MM.1S (cell line): ENCODE measurements at regions not wholly inside any gene's neighbourhood (a gene's known extent, or its start where the extent isn't known, plus 50 kb on each side); places are given as distances from the start of the nearest gene placed in this dataset.

Source experiments
- DNase-seq: peaks from one replicate; pipeline ENCODE4 v3.0.0-alpha.2; 2015
- H2AFZ ChIP-seq: fragments of 300-600 bp; sonication (generic); 2 replicates; pipeline ENCODE4 v1.6.0; 2016; ENCODE audit warnings: antibody characterized with exemption, low read length
- H3F3A ChIP-seq: fragments of 300-600 bp; sonication (generic); 2 replicates; pipeline ENCODE4 v1.6.1; 2016; ENCODE audit warnings: mild to moderate bottlenecking, antibody characterized with exemption, low read length, moderate library complexity, mixed read lengths; ENCODE audit not compliant: insufficient read depth
- H3K27ac ChIP-seq: fragments of 300-600 bp; sonication (generic); 2 replicates; pipeline ENCODE4 v1.5.1; 2016; ENCODE audit warnings: mild to moderate bottlenecking, low read length
- H3K27me3 ChIP-seq: fragments of 300-600 bp; sonication (generic); replicated peaks from 2 replicates; pipeline ENCODE4 v1.6.0; 2016; ENCODE audit warnings: low read length; ENCODE audit not compliant: insufficient read depth
- H3K36me3 ChIP-seq: fragments of 300-600 bp; sonication (generic); replicated peaks from 2 replicates; pipeline ENCODE4 v1.6.1; 2016; ENCODE audit warnings: mild to moderate bottlenecking, low read length, mixed read lengths; ENCODE audit not compliant: insufficient read depth
- H3K4me1 ChIP-seq: fragments of 300-600 bp; sonication (generic); 2 replicates; pipeline ENCODE4 v1.6.1; 2016; ENCODE audit warnings: low read length, mixed read lengths
- H3K4me2 ChIP-seq: fragments of 300-600 bp; sonication (generic); 2 replicates; pipeline ENCODE4 v1.6.0; 2016; ENCODE audit warnings: low read depth, low read length
- H3K4me3 ChIP-seq: fragments of 300-600 bp; sonication (generic); 2 replicates; pipeline ENCODE4 v1.5.1; 2016; ENCODE audit warnings: low read length, mixed read lengths
- H3K79me2 ChIP-seq: fragments of 300-600 bp; sonication (generic); 2 replicates; pipeline ENCODE4 v1.6.1; 2016; ENCODE audit warnings: mixed run types, low read length, mixed read lengths
- H3K9ac ChIP-seq: fragments of 300-600 bp; sonication (generic); 2 replicates; pipeline ENCODE4 v1.6.1; 2016; ENCODE audit warnings: low read length, mixed read lengths
- H3K9me2 ChIP-seq: fragments of 300-600 bp; sonication (generic); replicated peaks from 2 replicates; pipeline ENCODE4 v1.6.1; 2016; ENCODE audit warnings: mild to moderate bottlenecking, low read length, mixed read lengths; ENCODE audit not compliant: insufficient read depth
- H3K9me3 ChIP-seq: fragments of 300-600 bp; sonication (generic); replicated peaks from 2 replicates; pipeline ENCODE4 v1.6.1; 2016; ENCODE audit warnings: mild to moderate bottlenecking, low read length, mixed read lengths; ENCODE audit not compliant: insufficient read depth
- H4K20me1 ChIP-seq: fragments of 300-600 bp; sonication (generic); 2 replicates; pipeline ENCODE4 v1.6.1; 2016; ENCODE audit warnings: mild to moderate bottlenecking, low read length, moderate library complexity, mixed read lengths; ENCODE audit not compliant: insufficient read depth
- EZH2 ChIP-seq: fragments of 300-600 bp; sonication (generic); optimal IDR thresholded peaks from 2 replicates; pipeline ENCODE3; 2017; ENCODE audit warnings: low read depth, mild to moderate bottlenecking, antibody characterized with exemption, low read length, mixed read lengths
- EZH2phosphoT487 ChIP-seq: fragments of 300-600 bp; sonication (generic); IDR thresholded peaks from 2 replicates; pipeline ENCODE4 v1.6.1; 2018; ENCODE audit warnings: antibody characterized with exemption, low read length
- TF ChIP-seq, protein P1 (sequence below): fragments of 300-600 bp; sonication (generic); IDR thresholded peaks from 2 replicates; pipeline ENCODE4 v1.5.1; 2016; ENCODE audit warnings: antibody characterized with exemption, low read length, mixed read lengths

DNA sequence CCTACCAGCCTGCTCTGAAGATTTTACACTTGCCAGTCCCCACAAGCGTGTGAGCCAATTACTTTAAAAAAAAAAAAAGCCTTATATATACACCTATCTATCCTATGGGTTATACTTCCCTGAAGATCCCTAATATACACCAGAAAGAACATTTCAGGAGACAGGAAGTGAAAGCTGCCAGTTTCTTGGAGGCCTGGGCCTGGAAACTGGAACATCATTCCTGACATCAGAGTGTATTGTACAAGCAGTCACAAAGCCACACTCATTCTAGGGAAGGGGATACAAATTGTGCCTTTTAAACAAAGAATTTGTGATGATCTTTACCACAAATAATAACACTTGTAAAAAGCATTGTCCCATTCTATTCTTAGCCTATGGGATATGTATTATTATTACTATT is 98.3 kb upstream of the FBN2 start:
- H3K4me3 ChIP-seq = no peak overlapping the region
- H3K9ac ChIP-seq = no peak overlapping the region
- no peaks in the 10 kb centered on the region for H3K27me3 ChIP-seq
- no peaks in the 10 kb centered on the region for H3K36me3 ChIP-seq
- no peaks in the 10 kb centered on the region for H3K4me1 ChIP-seq
- H3K9me3 ChIP-seq = no peaks in the 10 kb centered on the region
- no peak overlapping the region for H3K27ac ChIP-seq
- no peaks in the 10 kb centered on the region for H4K20me1 ChIP-seq
- H2AFZ ChIP-seq = no peak overlapping the region
- no peak overlapping the region for H3K4me2 ChIP-seq
- H3F3A ChIP-seq = no peaks in the 10 kb centered on the region
- no peaks in the 10 kb centered on the region for H3K79me2 ChIP-seq
- H3K9me2 ChIP-seq = no peaks in the 10 kb centered on the region
- TF ChIP-seq, protein P1, sequence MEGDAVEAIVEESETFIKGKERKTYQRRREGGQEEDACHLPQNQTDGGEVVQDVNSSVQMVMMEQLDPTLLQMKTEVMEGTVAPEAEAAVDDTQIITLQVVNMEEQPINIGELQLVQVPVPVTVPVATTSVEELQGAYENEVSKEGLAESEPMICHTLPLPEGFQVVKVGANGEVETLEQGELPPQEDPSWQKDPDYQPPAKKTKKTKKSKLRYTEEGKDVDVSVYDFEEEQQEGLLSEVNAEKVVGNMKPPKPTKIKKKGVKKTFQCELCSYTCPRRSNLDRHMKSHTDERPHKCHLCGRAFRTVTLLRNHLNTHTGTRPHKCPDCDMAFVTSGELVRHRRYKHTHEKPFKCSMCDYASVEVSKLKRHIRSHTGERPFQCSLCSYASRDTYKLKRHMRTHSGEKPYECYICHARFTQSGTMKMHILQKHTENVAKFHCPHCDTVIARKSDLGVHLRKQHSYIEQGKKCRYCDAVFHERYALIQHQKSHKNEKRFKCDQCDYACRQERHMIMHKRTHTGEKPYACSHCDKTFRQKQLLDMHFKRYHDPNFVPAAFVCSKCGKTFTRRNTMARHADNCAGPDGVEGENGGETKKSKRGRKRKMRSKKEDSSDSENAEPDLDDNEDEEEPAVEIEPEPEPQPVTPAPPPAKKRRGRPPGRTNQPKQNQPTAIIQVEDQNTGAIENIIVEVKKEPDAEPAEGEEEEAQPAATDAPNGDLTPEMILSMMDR = no peak
- no peak for TF ChIP-seq EZH2
- no peak for TF ChIP-seq EZH2phosphoT487
- DNase-seq = no peak

DNA sequence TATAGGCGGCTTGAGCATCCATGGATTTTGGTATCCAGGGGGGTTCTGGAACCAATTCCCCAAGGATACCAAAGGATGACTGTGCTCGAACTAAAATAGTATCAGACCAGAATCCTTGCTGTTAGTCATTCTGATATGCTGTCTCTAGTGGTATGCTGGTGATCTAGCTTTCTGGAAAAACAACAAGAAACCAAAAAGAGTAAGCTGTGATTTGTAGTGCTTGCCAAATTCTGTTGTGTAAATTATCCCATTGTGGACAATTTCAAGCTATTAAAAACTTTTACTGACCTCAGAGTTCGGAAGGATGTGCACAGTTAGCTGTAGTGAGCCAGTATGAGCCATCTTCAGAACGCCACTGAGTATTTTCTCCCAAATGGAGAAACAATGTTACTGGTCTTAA is 99.0 kb upstream of the FBN2 start:
- Histone ChIP-seq H3K27ac (no peak overlapping the region), H3K9me2 (no peaks in the 10 kb centered on the region), H3K4me2 (no peak overlapping the region), H3K79me2 (no peaks in the 10 kb centered on the region), H3K36me3 (no peaks in the 10 kb centered on the region), H2AFZ (no peak overlapping the region), H3K9me3 (no peaks in the 10 kb centered on the region), H4K20me1 (no peaks in the 10 kb centered on the region), H3K4me1 (no peaks in the 10 kb centered on the region), H3F3A (no peaks in the 10 kb centered on the region), H3K4me3 (no peak overlapping the region), H3K27me3 (no peaks in the 10 kb centered on the region), H3K9ac (no peak overlapping the region)
- TF ChIP-seq, protein P1 = no peak
- no peak for TF ChIP-seq EZH2phosphoT487
- TF ChIP-seq EZH2 = no peak
- DNase-seq = no peak

DNA sequence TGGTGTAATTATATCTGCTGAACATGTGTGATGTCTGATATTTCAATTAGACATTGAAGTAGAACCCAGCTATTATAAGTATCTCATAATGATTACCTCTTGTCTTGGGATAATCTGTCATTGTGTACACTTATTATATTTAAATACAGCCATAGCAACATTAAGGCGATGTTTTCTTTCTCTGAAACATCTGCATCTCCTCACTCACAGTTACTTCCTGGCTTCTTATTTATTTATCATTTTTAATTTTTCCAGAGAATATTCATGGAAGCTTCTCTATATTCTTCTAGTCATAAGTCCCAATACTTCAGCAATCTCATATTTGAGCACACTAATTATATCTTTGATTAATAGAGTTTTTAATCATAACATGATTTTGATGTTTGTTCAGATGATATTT is 103.8 kb upstream of the FBN2 start:
- Histone ChIP-seq H3K27me3 (no peaks in the 10 kb centered on the region), H3K4me3 (no peak overlapping the region), H3F3A (no peaks in the 10 kb centered on the region), H3K4me2 (no peak overlapping the region), H4K20me1 (no peaks in the 10 kb centered on the region), H3K79me2 (no peaks in the 10 kb centered on the region), H2AFZ (no peak overlapping the region), H3K9ac (no peak overlapping the region), H3K4me1 (no peaks in the 10 kb centered on the region), H3K9me2 (no peaks in the 10 kb centered on the region), H3K27ac (no peak overlapping the region), H3K9me3 (no peaks in the 10 kb centered on the region), H3K36me3 (no peaks in the 10 kb centered on the region)
- no peak for DNase-seq
- TF ChIP-seq EZH2phosphoT487 (no peak), EZH2 (no peak)
- TF ChIP-seq, protein P1 = no peak

DNA sequence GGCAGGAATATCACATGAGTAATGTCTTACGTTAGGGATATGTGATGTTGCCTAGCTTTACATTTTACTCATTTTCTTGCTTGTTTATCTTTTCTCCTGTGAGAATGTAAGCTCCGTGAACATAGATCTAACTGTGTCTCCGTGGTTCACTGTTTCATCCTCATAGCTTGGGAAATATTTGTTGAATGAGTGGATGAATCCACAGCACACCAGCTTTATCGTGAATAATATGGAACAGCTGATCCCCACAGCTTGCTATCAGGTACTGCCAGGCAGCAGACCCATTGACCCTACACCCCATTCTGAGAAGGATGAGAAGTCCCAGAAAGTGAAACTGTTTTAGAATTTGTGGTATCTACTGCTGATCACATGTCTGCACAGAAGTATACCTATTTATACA is 106.8 kb upstream of the FBN2 start:
- H4K20me1 ChIP-seq = no peaks in the 10 kb centered on the region
- H3K9me2 ChIP-seq = no peaks in the 10 kb centered on the region
- no peaks in the 10 kb centered on the region for H3K4me1 ChIP-seq
- H3K27me3 ChIP-seq = no peaks in the 10 kb centered on the region
- H3K9ac ChIP-seq = no peak overlapping the region
- H3K4me2 ChIP-seq = no peak overlapping the region
- TF ChIP-seq, protein P1 = no peak
- no peak for TF ChIP-seq EZH2
- TF ChIP-seq EZH2phosphoT487 = no peak
- H3K9me3 ChIP-seq = no peaks in the 10 kb centered on the region
- no peaks in the 10 kb centered on the region for H3K36me3 ChIP-seq
- no peak overlapping the region for H3K4me3 ChIP-seq
- no peak overlapping the region for H2AFZ ChIP-seq
- no peak overlapping the region for H3K27ac ChIP-seq
- peak; percentile 18 for DNase-seq
- H3K79me2 ChIP-seq = no peaks in the 10 kb centered on the region
- H3F3A ChIP-seq = no peaks in the 10 kb centered on the region
